Tibial nerve (tissue), 4 donors: ENCODE measurements at regions not wholly inside any gene's neighbourhood (a gene's known extent, or its start where the extent isn't known, plus 50 kb on each side); places are given as distances from the start of the nearest gene placed in this dataset.

Experiments
- EP300 ChIP-seq, 2 donors: sonication (generic); formaldehyde crosslinking; IDR thresholded peaks; one replicate each; pipeline ENCODE4 v1.6.1; 2017; ENCODE audit warnings: antibody characterized with exemption in 2 of 2, mild to moderate bottlenecking in 1 of 2
- POLR2A ChIP-seq, 2 donors: fragments of 450-650 bp; IDR thresholded peaks; one replicate each; pipeline ENCODE4 v1.6.1; 2017; ENCODE audit warnings: antibody characterized with exemption in 2 of 2, mild to moderate bottlenecking in 2 of 2, moderate library complexity in 2 of 2
- TF ChIP-seq, protein P1 (sequence below), 5 experiments: fragments of 200-600 bp in 3 of 5; fragments of 450-650 bp in 2 of 5; sonication (generic) in 3 of 5; IDR thresholded peaks; one replicate each; pipeline ENCODE4 v1.5.1; 2016 to 2019; ENCODE audit warnings: antibody characterized with exemption in 5 of 5, mild to moderate bottlenecking in 3 of 5, moderate library complexity in 2 of 5

DNA sequence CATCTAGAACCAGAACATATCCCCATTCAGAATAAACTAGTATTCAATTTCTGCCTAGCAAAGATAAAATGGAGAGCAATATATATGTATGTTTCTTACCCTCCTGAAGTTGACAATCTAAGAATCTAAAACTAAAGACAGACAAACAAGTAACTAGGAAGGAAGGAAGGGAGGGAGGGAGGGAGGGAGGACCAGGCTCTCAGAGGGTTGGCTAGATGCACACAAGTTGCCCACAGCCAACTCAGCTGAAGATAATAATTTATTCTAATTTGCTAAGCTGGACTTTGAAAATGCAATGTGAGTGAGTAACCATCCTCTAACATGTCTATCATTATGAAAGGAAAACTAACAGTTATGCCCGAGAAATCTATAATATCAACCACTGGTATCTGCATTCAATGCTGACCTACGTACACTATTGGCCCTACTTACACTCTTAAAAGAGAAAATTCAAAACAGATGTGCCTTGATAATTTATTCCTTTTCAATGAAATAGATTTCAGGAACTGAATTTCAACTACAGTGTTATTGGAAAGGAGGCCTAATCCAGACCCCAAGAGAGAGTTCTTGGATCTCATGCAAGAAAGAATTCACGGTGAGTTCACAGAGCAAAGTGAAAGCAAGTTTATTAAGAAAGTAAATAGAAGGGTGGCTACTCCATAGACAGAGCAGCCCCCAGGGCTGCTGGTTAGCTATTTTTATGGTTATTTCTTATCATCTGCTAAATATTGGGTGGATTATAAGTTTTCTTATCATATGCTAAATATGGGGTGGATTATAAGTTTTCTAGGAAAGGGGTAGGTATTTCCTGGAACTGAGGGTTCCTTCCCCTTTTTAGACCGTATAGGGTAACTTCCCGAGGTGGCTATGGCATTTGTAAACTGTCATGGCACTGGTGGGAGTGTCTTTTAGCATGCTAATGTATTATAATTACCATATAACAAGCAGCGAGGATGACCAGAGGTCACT is 288.5 kb upstream of the SLC39A10 start:
- TF ChIP-seq, protein P1, sequence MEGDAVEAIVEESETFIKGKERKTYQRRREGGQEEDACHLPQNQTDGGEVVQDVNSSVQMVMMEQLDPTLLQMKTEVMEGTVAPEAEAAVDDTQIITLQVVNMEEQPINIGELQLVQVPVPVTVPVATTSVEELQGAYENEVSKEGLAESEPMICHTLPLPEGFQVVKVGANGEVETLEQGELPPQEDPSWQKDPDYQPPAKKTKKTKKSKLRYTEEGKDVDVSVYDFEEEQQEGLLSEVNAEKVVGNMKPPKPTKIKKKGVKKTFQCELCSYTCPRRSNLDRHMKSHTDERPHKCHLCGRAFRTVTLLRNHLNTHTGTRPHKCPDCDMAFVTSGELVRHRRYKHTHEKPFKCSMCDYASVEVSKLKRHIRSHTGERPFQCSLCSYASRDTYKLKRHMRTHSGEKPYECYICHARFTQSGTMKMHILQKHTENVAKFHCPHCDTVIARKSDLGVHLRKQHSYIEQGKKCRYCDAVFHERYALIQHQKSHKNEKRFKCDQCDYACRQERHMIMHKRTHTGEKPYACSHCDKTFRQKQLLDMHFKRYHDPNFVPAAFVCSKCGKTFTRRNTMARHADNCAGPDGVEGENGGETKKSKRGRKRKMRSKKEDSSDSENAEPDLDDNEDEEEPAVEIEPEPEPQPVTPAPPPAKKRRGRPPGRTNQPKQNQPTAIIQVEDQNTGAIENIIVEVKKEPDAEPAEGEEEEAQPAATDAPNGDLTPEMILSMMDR (IDR thresholded peaks at IDR 0.05): no peak
- no peak for TF ChIP-seq POLR2A (IDR thresholded peaks at IDR 0.05)
- no peak for TF ChIP-seq EP300 (IDR thresholded peaks at IDR 0.05)
